ENCODE measurements at regions not wholly inside any gene's neighbourhood (a gene's known extent, or its start where the extent isn't known, plus 50 kb on each side); places are given as distances from the start of the nearest gene placed in this dataset.

DNA sequence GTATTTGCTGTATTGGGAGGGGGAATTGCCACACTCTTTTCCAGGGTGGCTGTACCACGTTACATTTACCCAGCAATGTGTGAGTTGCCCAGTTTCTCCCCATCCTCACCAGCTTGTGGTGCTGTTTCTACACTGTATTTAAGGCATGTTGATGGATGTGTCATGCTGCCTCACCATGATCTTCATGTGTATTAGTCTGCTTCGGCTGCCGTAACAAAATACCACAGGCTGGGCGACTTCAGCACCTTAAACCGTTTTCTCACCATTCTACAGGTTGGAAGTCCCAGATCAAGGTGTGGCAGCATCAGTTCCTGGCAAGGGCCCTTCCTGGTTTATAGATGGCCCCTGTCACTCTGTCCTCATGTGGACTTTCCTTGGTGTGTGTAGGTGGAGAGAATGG lies 169.7 kb downstream of the IGLL1 start:
- Histone ChIP-seq H3K27me3 (ENCODE audit: control insufficient read depth, insufficient read depth, low read length) (peaks cover 2% of the 10 kb centered on the region), H3K4me1 (ENCODE audit: control insufficient read depth, insufficient read depth, low read length) (no peaks in the 10 kb centered on the region), H3K9ac (ENCODE audit: low read depth, low read length) (no peak overlapping the region), H3K36me3 (ENCODE audit: control insufficient read depth, insufficient read depth, low read length) (no peaks in the 10 kb centered on the region), H3K9me3 (ENCODE audit: control insufficient read depth, insufficient read depth, low read length) (no peaks in the 10 kb centered on the region), H3K4me3 (ENCODE audit: low read depth, low read length) (no peak overlapping the region)

- Histone ChIP-seq H3K4me1 (ENCODE audit: control insufficient read depth, insufficient read depth, low read length) (no peaks in the 10 kb centered on the region), H3K9ac (ENCODE audit: low read depth, low read length) (no peak overlapping the region), H3K9me3 (ENCODE audit: control insufficient read depth, insufficient read depth, low read length) (no peaks in the 10 kb centered on the region), H3K36me3 (ENCODE audit: control insufficient read depth, insufficient read depth, low read length) (no peaks in the 10 kb centered on the region), H3K4me3 (ENCODE audit: low read depth, low read length) (no peak overlapping the region), H3K27me3 (ENCODE audit: control insufficient read depth, insufficient read depth, low read length) (peaks cover 2% of the 10 kb centered on the region)
These were observed 170.1 kb downstream of the IGLL1 start for GRCh38 chr22:23409976-23410375.

DNA sequence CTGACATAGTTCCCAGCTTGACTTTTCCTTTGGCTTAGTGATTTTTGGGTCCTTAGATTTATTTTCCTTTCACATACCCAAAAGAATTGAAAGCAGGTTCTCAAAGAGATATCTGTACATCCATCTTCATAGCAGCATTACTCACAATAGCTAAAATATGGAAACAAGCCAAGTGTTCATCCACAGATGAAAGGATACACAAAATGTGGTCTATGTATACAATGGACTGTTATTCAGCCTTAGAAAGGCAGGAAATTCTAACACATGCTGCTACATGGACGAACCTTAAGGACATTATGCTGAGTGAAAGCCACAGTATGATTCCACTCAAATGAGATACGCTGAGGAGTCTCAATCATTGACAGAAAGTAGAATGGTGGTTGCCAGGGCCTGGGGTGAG lies 171.8 kb downstream of the IGLL1 start:
- Histone ChIP-seq H3K9ac (ENCODE audit: low read depth, low read length) (no peak overlapping the region), H3K9me3 (ENCODE audit: control insufficient read depth, insufficient read depth, low read length) (no peaks in the 10 kb centered on the region), H3K27me3 (ENCODE audit: control insufficient read depth, insufficient read depth, low read length) (peaks cover 2% of the 10 kb centered on the region), H3K4me1 (ENCODE audit: control insufficient read depth, insufficient read depth, low read length) (no peaks in the 10 kb centered on the region), H3K4me3 (ENCODE audit: low read depth, low read length) (no peak overlapping the region), H3K36me3 (ENCODE audit: control insufficient read depth, insufficient read depth, low read length) (no peaks in the 10 kb centered on the region)

DNA sequence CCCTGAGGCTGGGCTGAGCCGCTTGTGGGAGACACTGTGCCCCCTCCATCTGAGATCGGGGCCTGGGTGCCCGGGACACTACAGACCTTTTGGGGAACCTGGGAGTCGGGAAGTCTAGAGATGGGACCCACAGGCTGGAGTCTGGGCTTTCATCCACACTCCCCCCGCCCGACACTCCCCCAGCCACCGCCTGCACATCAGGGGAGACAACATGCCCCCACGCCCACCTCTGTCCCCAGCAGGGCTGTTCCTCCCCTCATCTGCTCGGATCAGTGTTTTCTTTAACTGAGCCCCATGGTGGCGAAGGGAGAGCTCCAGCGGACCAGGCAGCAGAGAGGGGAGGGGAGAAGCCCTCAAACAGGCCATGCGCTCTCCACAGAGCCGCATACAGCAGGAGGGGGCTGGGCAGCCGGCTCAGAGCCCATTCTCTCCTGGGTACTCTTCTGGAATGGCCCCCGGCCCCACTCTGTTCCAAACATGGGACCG lies 174.7 kb downstream of the IGLL1 start:
- Histone ChIP-seq H3K4me3 (ENCODE audit: low read depth, low read length) (no peak overlapping the region), H3K36me3 (ENCODE audit: control insufficient read depth, insufficient read depth, low read length) (no peaks in the 10 kb centered on the region), H3K27me3 (ENCODE audit: control insufficient read depth, insufficient read depth, low read length) (peaks cover 2% of the 10 kb centered on the region), H3K4me1 (ENCODE audit: control insufficient read depth, insufficient read depth, low read length) (no peaks in the 10 kb centered on the region), H3K9ac (ENCODE audit: low read depth, low read length) (no peak overlapping the region), H3K9me3 (ENCODE audit: control insufficient read depth, insufficient read depth, low read length) (no peaks in the 10 kb centered on the region)

DNA sequence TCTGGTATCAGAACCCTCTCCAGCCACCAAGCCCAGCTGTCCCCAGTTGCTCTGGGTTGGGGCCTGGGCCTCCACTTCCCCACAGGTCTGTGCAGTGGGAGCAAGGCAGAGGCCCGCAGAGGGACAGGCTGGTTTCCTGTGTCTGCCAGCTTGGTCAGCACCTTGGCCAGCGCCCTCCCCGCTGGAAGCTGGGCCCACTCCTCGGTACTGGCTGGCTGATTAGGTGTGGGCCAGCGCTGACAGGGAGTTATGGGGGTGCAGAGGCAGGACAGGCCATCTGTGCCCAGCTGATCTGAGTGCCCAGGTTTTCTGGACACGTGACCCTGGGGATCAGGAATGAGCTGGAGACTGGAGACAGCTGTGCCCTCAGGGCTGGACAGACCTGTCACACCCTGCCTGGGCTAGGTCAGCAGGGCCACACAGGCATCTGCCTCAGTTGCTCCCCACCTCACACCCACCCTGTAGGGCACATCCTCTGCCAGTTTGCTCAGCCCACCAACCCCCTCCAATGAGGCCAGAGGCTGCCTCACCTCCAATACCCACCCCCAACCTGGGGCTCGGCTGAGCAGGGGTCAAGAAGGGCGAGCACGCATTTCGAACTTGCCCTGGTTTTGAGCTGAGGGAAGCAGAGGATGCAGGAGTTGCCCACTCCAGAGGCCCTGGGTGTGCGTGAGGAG lies 175.3 kb downstream of the IGLL1 start:
- Histone ChIP-seq H3K9me3 (ENCODE audit: control insufficient read depth, insufficient read depth, low read length) (no peaks in the 10 kb centered on the region), H3K4me3 (ENCODE audit: low read depth, low read length) (no peak overlapping the region), H3K36me3 (ENCODE audit: control insufficient read depth, insufficient read depth, low read length) (no peaks in the 10 kb centered on the region), H3K27me3 (ENCODE audit: control insufficient read depth, insufficient read depth, low read length) (peaks cover 2% of the 10 kb centered on the region), H3K4me1 (ENCODE audit: control insufficient read depth, insufficient read depth, low read length) (no peaks in the 10 kb centered on the region), H3K9ac (ENCODE audit: low read depth, low read length) (no peak overlapping the region)

DNA sequence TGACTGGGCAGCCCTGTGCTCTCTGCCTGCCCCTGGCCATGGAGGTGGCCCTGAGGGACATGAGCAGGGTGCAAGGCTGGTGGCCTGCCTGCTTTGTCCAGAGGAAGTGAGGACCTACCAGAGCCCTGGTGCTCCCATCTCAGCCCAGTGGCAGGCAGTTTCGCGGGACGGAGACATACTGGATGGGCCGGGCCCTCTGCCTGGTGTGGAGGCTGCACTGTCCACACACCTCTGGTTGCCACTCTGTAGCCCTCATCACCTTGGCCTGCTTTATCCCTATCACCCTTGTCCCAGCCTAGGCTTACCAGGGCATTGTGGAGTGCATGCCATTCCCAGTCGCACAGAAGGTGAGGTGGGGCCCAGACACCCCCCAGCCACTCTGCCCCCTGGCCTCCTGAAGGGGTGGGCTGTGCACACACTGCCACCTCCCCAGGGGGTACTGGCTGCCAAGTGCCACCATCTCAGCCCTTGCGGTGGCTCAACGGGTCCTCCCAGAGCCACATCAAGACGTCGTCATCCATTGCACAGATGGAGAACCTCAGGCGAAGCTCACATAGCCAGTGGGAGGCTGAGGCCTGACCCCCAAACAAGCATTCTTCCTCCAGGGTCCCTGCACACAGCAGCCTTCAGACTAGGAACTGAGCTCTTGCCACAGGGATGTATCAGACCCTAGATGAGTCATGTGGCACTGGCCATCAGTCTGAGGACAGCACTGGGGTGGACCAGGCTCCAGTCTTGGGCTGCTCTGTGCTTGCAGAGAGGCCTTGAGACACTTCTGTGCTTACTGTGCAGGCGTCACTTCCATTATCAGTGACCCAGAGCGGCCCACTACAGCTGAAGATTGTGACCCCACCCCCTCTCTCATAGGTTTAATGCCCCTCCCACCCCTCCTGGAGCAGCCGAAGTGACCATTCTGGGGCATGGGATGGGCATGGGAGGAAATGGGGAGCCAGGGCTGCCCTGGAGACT lies 176.1 kb downstream of the IGLL1 start:
- no peaks in the 10 kb centered on the region for H3K9me3 ChIP-seq (ENCODE audit: control insufficient read depth, insufficient read depth, low read length)
- H3K9ac ChIP-seq (ENCODE audit: low read depth, low read length), result no peak overlapping the region
- H3K4me3 ChIP-seq (ENCODE audit: low read depth, low read length), result no peak overlapping the region
- peaks cover 2% of the 10 kb centered on the region for H3K27me3 ChIP-seq (ENCODE audit: control insufficient read depth, insufficient read depth, low read length)
- no peaks in the 10 kb centered on the region for H3K36me3 ChIP-seq (ENCODE audit: control insufficient read depth, insufficient read depth, low read length)
- no peaks in the 10 kb centered on the region for H3K4me1 ChIP-seq (ENCODE audit: control insufficient read depth, insufficient read depth, low read length)

DNA sequence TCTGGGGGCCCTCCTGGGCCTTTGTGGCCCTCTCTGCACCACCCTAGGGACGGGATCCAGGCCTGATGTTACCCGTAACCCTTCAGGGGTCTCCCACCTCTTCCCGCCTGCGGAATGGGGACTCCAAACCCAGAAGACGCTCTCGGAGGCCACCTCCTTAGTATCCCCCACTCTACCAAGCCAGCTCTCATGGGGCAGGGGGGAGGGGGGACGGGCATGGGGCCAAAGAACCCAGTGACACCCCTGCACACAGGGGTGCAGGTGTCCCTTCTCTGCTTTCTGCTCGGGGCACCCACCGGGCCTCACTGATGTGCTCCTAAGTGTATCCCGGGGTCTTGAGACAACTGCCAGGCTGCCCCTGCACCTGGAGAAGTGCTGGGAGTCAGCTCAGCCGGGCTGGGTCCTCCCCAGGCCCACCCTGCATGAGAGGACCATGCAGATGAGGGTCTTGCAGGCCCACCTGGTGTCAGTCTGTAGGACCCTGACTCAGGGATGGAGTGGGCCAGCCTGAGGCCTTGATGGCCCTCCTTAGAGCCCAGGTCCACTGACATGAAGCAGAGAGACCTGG lies 176.9 kb downstream of the IGLL1 start:
- Histone ChIP-seq H3K36me3 (ENCODE audit: control insufficient read depth, insufficient read depth, low read length) (no peaks in the 10 kb centered on the region), H3K9me3 (ENCODE audit: control insufficient read depth, insufficient read depth, low read length) (no peaks in the 10 kb centered on the region), H3K9ac (ENCODE audit: low read depth, low read length) (peak overlapping the region; percentile 76), H3K4me3 (ENCODE audit: low read depth, low read length) (peak overlapping the region; percentile 22), H3K4me1 (ENCODE audit: control insufficient read depth, insufficient read depth, low read length) (no peaks in the 10 kb centered on the region), H3K27me3 (ENCODE audit: control insufficient read depth, insufficient read depth, low read length) (no peaks in the 10 kb centered on the region)

DNA sequence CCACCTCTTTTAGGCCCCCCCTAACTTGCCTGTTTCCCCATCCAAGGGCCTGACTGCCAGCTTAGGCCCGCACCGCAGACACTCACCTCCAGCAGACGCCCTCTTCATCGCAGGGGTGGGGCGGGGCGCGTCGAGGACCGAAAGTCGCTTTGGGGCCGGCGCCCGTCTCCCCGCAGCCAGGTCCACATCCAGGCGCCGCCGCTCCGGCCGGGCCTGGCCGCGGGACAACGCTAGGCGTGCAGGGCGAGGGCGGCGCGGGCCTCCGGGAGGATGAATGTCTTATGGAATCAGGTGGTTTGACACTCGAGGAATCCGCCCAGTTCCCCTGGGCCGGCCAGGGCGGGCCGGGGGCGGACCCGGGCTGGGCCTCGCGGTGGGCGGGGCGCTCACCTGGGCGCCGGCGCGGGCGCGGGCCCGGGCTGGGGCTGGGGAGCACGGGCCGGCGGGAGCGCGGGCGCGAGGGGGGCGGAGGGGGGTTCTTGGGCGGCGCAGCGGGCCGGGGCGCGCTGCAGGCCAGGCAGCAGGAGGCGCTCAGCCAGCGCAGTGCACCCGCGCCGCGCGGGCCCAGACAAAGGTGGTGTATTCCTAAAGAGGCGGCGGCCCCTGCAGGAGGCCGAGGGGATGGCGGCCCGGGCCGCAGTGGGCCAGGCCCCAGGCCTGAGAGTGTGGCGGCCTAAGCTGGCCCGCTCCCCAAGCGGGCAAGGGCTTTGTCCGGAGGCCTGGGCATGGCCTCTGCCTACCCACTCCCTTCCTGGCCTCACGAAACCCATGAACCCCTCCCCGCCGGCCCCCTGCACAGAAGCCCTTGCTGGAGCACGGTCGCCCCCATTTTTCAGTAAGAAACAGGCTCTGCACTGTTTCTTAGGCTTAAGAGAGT lies 177.6 kb downstream of the IGLL1 start:
- Histone ChIP-seq H3K36me3 (ENCODE audit: control insufficient read depth, insufficient read depth, low read length) (no peaks in the 10 kb centered on the region), H3K9ac (ENCODE audit: low read depth, low read length) (peak overlapping the region; percentile 76), H3K4me1 (ENCODE audit: control insufficient read depth, insufficient read depth, low read length) (no peaks in the 10 kb centered on the region), H3K9me3 (ENCODE audit: control insufficient read depth, insufficient read depth, low read length) (no peaks in the 10 kb centered on the region), H3K27me3 (ENCODE audit: control insufficient read depth, insufficient read depth, low read length) (no peaks in the 10 kb centered on the region), H3K4me3 (ENCODE audit: low read depth, low read length) (peak overlapping the region; percentile 54)

- Histone ChIP-seq H3K9me3 (ENCODE audit: control insufficient read depth, insufficient read depth, low read length) (no peaks in the 10 kb centered on the region), H3K27me3 (ENCODE audit: control insufficient read depth, insufficient read depth, low read length) (no peaks in the 10 kb centered on the region), H3K4me3 (ENCODE audit: low read depth, low read length) (peak overlapping the region; percentile 54), H3K9ac (ENCODE audit: low read depth, low read length) (no peak overlapping the region), H3K36me3 (ENCODE audit: control insufficient read depth, insufficient read depth, low read length) (no peaks in the 10 kb centered on the region), H3K4me1 (ENCODE audit: control insufficient read depth, insufficient read depth, low read length) (no peaks in the 10 kb centered on the region)
These were observed 178.2 kb downstream of the IGLL1 start for GRCh38 chr22:23401910-23402274.

GRCh38 chr22:23401111-23401909 lies 178.8 kb downstream of the IGLL1 start:
- Histone ChIP-seq H3K4me3 (ENCODE audit: low read depth, low read length) (peak overlapping the region; percentile 54), H3K4me1 (ENCODE audit: control insufficient read depth, insufficient read depth, low read length) (no peaks in the 10 kb centered on the region), H3K9ac (ENCODE audit: low read depth, low read length) (no peak overlapping the region), H3K9me3 (ENCODE audit: control insufficient read depth, insufficient read depth, low read length) (no peaks in the 10 kb centered on the region), H3K27me3 (ENCODE audit: control insufficient read depth, insufficient read depth, low read length) (no peaks in the 10 kb centered on the region), H3K36me3 (ENCODE audit: control insufficient read depth, insufficient read depth, low read length) (no peaks in the 10 kb centered on the region)
